IPS DF 19.7 (cell line): ENCODE measurements at regions not wholly inside any gene's neighbourhood (a gene's known extent, or its start where the extent isn't known, plus 50 kb on each side); places are given as distances from the start of the nearest gene placed in this dataset.
"Not testable (repeated sequence)": the region's sequence is repeated elsewhere in the genome, so short reads cannot be mapped to it uniquely, and the experiment has no call there.

Experiments used
- DNase-seq: peaks from one replicate; pipeline ENCODE4 v3.0.0-alpha.2; 2013; ENCODE audit warnings: low read depth, low spot score

DNA sequence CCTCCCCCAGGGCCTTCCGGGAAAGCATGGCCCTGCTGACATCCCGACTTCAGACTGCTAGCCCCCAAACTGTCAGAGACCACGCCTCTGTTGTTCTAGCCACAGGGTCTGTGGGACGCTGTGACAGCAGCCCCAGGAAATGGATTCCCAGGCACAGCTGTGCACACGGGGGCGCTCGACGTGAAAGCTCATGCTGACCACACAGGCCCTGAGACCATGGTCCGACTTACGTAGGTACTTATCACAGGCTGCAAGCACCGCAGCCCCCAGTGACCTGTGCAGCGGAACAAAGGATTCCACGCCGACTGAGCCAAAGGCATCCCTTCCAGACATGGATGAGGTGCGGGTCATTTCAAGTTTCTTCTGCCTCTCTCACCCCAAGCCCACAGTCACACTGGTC is 150.6 kb downstream of the CTTN start:
- no peak for DNase-seq

DNA sequence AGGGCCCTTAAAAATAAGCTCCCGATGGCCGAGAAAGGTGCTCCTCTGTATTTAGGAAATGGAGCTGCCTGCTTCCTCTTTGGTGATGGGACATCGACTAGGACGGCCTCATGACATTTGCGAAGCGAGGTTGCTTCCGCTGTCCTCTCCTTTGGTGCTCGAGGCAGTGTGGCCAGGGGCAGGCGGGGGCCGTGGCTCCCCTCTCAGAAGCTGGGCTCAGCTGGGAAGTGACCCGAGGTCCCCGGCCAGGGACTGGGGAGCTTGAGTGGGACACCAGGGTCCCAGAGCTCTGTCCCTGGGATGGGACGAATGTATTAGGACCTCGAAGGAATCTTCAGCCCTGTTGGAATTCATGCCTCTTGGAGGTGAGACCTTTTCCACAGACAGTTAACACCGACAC is 151.1 kb downstream of the CTTN start:
- DNase-seq = no peak

DNA sequence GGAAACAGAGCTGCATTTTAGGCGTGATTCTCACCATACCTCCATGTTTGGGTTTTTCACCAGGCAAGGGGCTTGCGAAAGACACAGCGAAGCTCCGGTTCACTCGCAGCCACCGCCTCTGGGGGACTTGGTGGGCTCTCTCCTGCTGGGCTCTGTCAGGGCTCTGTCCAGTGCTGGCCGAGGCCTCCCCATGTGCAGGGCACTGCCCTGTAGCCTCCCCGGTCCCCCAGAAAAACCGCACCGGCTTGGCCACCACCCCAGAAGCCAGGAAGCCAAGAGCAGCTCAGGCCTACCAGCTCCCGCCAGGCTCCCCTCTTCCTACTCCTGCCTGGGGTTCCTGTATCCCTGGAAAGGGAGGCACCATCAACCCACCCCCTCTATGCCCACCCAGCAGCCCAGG is 151.5 kb downstream of the CTTN start:
- DNase-seq = no peak

DNA sequence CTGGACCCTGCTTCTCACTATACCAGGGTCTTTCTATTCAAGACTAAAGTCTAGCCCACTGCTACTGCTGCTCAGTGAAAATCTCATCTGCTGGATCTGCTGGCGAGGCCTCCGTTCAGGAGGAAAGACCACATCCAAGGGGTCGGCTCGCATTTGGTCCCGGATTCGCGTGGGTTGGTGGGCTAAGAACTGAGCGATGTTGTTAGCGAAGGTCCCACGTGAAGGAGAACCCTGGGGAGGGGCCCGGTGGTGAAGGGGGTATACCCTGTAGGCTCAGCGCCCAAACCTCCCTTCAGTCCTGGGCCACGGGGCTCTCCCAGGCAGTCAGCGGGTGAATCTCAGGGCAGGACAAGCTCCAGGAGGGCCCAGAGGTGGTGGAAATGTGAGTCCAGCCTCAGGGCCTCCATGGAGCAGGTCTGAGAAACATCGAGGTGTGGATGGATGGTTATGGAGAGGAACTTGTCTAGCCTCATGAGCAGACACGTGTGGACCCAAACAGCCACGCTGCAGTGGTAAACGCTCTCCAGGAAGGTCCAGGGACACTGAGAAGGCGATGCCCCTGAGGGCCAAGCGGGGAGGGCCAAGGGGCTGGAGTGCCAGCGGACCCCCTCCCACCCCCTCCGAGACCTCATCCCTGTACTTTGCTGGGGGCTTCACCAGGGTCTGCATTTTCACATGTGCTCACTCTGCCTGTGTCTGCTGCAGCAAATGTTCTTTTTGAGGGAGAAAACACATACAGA is 152.3 kb downstream of the CTTN start:
- DNase-seq = no peak

DNA sequence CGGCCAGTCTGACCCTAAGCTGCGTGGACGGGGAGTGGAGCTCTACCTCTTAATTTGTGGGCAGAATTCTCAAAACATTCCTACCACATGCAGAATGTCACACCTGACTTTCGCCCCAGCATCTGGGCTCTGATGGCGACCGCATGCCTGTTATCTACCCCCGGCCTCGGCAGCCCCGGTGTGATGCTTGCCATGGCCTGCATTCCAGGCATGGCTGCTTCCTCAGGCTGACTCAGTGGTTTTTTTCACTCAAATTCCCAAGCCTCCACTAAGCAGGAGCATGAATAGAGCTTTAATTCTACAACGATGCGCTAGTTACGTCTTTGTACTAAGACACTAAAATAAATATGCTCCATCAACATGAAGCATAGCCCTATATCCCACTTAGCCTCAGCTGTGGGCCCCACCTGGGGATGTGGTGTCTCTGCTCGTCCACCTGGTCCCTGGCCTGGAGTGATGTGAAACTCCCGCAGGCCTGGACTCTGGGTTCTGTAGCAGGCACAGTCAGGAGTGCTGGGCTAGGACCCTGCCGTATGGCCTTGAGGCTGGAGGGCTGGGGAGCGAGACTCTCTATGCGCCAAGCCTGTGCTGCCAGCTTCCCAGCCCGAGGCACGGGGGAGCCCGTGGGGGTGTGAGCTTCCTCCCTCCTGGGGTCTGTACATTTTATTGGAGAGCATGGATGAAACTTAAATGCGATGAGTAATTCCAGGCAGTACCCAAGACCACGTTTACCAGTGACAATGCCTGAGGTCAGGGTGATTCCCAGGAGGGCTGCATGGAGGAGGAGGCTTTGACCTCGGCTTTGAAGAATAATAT is 153.2 kb downstream of the CTTN start:
- no peak for DNase-seq

DNA sequence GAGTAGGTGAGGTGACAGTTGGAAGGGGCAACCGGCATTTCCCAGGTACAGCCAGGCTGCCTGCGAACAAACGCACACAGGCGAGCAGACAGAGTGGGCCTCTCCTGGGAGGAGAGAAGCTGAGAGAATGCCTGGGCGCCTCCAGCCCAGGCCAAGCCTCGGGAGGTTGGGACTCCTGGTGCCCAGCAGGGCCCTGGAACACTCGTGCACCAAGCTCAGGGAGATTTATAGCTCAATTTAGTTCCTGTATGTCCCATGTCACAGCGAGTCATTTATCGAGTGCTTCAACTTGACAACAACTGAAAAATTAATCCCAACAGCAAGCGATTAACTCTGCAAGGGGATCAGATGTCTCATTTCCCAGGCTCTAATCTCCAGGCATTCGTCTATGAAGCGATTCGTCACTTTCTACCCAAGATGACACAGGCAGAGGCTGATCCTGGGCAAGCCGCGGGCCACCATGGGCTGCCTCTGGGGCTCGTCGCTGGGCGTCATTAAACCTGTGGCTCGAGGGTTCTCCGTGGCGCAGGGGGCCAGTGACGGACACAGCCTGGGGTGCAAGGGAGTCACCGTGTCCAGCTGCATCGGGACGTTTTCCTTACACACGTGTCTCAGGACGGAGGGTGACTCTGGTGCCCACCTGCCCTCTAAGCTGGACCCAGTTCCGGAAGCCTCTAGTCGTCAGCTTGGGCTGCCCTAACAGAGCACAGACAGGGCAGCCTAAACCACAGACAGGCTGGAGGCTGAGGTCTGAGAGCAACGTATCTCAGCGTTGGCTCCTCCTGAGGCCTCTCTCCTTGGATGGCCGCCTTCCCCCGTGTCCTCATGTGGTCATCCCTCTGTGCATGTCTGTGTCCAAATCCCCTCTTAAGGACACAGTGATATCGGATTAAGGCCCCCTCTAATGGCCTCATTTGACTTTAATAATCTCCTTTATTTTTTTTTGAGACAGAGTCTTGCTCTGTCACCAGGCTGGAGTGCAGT is 154.1 kb downstream of the CTTN start:
- DNase-seq = no peak

DNA sequence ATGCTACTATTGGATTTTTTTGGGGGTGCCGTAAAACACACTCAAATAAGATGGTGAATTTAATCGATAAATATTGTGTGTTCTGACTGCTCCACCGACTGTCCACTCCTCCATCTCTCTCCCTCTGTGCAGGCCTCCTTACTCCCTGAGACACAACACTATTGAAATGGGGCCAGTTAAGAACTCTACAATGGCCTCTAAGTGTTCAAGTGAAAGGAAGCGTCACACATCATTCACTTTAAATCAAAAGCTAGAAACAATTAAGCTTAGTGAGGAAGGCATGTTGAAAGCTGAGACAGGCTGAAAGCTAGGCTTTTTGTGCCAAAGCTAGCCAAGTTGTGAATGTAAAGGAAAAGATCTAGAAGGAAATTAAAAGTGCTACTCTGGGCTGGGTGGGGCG is 156.7 kb downstream of the CTTN start:
- DNase-seq = no peak

DNA sequence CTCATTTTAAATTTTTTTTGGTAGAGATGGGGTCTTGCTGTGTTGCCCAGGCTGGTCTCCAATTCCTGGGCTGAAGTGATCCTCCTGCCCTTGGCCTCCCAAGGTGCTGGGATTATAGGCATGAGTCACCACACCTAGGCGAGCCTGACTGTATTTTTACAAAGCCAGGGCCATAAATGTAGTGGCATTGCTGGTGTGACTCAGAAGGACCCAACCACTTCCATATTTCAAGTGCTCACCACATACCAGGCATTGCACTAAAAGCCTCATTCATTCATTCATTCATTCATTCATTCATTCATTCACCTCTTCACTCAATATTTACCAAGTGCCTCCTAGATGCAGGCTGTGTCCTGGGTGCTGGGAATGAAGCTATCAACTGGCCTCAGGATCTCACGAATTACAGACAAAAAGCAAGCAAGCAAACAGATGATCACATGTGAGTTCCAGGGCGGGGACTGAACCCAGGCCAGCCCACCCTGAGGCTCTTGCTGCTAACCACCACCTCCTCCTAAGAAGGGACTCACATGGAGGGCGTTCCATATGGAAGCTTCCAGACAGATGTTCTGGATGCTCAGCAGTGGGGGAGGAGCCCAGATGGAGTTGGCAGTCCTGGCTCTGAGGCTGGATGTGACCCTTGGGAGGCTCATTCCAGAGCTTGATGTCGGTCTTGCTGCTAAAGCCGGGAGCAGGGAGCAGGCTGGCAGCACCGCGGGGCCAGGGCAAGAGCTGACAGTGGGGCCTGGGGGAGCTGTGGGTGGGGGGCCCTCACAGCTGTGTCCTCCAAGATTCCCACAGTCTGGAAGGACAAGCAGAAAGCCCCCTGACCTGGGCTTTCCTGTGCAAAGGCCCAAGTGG is 158.8 kb downstream of the CTTN start:
- no peak for DNase-seq

DNA sequence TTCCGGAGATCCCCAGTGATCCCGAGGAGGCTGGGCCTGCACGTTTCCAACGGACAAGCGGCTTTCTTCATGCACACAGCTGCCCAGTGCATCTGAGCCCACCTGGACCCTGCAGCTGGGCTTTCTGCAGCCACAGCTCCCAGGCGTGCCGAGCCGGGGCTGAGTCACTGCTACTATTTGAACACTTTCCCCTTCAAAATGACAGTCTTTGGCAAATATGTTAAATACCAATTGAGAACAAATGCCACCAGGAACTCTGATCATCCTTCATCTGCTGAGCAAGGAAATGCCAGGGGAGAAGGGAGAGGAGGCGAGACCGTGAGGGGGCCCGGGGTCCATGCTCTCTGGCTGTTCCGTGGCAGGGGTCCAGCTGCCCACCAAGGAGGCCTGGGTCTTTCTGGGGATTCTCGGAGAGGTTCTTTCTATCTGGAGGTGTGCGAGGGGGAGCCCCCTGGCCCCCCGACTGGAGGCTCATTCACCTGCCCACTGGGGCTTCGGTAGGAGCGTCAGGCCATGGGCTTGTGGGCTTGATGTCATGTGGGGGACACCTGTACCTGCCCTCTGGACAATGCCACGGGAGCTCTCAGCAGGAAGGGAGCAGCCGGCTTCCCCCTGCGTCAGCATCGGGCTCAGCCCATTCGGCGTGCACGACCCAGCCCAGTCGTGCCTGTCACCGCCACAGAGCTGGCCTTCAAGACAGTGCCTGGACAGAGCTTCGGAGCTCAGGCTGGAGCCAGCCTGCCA is 159.6 kb downstream of the CTTN start:
- DNase-seq = no peak

DNA sequence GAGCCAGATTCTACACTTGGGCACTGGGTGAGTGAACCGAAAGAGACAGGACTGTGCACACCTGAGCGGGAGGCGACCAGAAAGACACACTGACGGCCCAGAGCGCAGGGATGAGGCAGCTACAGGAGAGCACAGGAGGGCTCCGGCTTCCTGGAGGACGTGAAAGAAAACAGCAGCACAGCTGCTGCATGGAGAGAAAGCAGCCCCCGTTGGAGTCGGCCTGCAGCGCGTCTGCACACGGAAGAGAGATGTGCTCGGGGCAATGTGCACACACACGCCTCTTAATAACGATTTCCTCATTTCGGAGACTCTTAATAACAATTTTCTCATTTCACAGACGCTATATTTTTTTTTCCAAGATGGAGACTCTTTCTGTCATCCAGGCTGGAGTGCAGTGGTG is 160.4 kb downstream of the CTTN start:
- no peak for DNase-seq

DNA sequence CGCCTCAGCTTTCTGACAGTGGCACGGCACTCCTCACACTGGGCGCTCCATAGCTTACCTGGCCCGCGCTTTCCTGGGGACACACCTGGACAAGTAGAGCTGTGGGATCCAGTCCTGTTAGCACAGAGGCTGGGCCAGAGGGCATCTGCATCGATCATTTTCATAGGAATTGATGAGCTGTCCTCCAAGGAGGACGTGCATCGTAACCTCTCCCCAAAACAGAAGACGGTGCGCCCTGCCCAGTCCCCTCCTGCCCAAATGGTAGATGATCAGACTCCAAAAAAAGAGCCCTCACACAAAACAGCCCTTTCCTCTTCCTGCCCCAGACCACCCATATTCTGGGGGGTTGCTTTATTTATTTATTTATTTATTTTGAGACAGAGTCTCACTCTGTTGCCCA is 161.2 kb downstream of the CTTN start:
- DNase-seq = no peak

DNA sequence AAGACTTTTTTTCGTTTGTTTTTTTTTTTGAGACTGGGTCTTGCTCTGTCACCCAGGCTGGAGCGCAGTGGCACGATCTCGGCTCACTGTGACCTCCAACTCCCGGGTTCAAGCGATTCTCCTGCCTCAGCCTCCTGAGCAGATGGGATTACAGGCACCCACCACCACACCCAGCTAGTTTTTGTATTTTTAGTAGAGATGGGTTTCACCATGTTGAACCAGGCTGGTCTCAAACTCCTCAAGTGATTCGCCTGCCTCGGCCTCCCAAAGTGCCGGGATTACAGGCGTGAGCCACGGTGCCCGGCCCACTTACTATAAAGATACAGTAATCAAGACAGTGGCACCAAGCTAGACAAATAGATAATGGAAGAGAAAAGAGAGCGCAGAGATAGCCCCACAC is 162.3 kb downstream of the CTTN start:
- DNase-seq = not testable (repeated sequence)

DNA sequence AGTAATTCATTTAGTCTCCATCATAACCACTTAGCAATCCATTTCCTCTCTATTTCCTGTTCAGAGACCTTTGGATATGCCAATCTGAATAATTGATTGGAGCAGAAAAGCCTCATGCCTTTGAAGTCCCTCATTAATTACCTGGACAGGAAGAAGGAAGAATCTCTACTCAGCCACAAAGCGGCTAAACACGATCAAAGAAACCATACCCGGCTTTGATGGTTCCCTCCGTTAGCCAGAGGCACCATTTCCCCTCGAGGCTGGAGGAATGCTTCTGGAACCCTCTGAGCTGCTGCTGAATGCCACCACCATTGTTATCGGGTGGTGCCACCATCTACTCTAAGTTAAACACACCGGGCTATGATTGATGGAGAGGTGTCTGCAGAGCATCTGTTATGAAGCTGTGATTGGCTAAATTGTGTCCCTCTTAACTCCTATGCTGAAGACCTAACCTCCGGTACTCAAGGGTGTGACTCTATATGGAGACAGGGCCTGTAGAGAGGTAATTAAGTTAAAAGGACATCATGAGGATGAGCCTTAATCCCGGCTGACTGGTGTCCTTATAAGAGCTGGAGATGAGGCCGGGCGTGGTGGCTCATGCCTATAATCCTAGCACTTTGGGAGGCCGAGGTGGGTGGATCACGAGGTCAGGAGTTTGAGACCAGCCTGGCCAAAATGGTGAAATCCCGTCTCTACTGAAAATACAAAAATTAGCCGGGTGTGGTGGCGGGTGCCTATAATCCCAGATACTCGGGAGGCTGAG is 168.6 kb downstream of the CTTN start:
- no peak for DNase-seq

DNA sequence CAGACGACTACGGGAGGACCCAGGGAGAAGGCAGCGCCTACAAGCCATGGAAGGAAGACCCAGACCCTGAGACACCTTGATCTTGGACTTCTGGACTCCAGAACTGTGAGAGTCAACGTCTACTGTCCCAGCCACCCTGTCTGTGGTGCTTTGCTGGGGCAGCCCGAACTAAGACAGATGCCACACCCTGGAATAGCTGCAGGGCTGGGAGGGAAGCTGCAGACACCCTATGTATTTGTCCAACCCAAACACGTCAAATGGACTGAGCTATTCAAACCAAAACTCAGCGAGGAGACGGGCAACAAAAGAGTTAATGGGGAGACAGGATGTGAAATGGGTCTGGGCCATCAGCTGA is 169.3 kb downstream of the CTTN start:
- no peak for DNase-seq

DNA sequence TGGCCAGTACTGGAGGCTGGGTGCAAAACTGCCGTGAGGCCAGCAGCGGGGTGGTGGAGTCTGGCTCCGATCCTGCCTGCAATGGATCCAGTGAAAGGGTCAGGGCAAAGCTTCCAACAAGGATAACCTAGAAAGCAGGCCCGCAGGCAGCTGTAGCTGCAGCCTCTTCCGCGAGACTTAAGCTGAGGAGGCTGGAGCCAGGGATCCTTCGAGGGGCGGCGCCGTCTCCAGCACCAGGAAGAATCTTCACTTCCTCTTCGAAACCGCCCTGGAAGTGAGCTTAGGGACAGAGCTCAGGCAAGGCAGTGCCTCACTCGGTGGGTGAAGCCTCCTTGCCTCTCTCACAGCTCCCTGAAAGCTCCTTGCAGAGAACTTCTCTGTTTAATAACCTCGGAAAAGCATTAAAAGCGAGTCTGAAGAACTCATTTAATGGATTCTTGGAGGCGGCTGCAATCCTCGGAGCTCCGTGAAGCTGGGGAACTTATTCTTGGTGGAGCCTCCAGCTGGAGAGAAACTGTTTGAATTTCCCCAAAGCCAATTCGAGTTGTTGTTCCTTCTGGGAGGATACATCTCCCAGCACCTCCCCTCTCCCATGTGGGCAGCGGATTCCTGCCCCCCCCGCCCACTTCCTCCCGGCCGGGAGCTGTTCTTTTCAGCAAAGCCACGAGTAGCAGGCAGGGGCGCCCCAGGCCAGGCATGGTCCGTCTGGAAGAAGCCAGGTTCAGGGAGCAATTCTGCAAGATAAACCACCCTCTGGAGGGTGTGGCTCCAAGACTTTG is 169.9 kb downstream of the CTTN start:
- DNase-seq = no peak

DNA sequence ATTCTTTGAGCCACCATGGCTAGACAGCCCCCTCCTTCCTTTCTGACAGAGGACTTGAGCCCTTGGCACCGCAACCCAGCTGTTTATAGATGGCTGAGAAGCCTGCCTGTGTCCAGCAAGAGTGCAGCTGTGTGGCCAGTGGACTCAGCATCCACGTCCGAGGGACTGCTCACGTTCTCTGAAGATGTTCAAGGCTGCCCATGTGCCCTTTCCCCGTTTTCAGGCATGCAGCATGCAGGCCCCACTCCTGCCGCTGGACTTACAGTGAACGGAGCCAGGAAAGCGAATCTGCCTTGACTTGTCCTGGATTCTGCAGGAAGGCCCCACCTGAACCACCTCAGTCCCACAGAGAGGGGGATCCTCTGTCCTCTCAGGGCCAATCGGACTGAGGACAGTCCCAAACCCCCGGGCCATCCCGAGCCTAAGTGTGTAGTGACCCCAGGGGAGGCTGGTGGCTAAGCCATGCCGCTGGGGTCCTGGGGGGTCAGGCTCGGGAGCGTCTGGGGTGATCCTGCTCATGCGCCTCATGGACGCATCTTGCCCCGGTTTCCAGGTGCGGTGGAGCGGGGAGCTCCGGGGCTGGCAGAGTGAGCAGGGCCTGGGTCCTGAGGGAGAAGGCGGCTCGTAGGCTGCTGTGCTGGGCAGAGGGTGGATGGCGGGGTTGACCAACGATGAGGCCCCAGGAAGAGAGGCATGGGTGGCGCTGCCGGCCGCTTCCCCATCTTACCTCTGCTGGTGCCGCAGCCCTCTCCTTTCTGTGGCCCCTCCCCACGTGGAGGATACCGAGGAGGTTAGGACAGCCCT is 170.7 kb downstream of the CTTN start:
- no peak for DNase-seq

DNA sequence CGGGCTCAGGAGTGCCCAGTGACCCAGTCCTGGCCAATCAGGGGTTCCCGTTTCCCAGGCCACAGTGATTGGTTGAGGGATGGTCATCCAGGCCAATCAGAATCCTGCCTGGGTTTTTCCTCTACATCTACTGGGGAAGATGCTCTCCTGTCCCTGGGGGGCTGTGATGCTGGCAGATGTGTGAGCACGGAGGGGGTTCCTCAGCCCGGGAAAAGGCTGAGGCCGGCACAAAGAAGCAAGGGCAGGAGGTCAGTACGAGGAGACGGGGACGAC is 171.2 kb downstream of the CTTN start:
- no peak for DNase-seq

DNA sequence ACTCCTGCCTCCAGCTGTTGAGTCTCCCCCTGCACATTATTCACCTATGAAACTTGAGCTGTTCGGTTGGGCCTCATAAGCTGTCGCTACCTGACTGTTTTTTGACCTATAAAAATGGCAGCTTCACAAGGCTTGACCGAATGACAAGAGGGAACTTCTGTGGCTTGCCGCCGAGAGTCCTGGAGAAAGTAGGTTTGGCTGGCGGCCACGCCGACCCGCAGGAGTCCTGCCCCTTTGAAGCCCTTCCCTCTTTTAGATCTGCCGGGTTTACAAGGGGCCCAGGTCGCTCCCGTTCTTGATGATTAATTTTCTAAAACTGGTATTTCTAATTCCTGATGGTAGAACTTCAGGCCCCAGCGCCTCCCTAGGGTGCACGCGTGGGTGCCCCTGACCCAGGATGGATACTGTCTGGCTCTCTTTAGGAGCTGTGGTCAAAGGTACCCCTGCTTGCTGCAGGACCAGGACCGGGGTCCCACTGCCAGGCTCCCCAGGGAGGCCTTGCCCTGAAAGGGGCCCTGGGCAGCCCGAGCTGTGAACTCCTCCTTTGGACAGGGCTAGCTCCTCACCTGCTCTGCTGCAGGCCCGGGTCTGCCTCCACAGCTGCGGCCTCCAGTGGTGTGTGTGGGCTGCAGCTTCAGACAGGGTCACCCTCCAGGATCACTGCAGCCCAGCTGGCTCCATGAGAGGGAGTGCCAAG is 171.8 kb downstream of the CTTN start:
- no peak for DNase-seq
